Neural progenitor cell (in vitro differentiated cells): ENCODE measurements at regions not wholly inside any gene's neighbourhood (a gene's known extent, or its start where the extent isn't known, plus 50 kb on each side); places are given as distances from the start of the nearest gene placed in this dataset.

Source experiments
- EZH2 ChIP-seq: fragments of 200-600 bp; sonication (generic); IDR thresholded peaks from 2 replicates; pipeline ENCODE4 v1.6.1; 2017; ENCODE audit warnings: antibody characterized with exemption, mild to moderate bottlenecking, moderate library complexity
- TF ChIP-seq, protein P1 (sequence below): fragments of 200-600 bp; sonication (generic); IDR thresholded peaks from 2 replicates; pipeline ENCODE4 v1.5.1; 2017; ENCODE audit warnings: antibody characterized with exemption, mild to moderate bottlenecking

DNA sequence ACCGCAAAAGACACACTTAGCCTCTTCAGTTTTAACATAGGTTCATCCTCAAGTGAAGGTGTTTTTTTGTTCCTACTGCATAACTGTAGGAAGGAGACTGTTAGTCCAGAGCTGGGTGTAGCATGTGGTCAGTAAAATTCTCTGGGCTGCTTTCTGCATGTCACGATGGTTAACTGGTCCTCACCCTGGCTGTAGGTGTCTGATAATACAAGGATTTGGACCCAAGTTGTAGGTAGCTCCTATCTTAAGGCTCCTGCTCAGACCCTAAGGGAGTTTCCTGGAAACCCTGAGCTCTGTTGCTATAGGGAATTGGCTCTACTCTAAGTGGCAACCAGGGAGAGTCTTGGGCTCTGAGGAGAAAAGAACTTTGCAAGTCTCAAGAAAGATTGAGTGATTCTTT is 112.9 kb downstream of the SAMD9 start:
- TF ChIP-seq, protein P1, sequence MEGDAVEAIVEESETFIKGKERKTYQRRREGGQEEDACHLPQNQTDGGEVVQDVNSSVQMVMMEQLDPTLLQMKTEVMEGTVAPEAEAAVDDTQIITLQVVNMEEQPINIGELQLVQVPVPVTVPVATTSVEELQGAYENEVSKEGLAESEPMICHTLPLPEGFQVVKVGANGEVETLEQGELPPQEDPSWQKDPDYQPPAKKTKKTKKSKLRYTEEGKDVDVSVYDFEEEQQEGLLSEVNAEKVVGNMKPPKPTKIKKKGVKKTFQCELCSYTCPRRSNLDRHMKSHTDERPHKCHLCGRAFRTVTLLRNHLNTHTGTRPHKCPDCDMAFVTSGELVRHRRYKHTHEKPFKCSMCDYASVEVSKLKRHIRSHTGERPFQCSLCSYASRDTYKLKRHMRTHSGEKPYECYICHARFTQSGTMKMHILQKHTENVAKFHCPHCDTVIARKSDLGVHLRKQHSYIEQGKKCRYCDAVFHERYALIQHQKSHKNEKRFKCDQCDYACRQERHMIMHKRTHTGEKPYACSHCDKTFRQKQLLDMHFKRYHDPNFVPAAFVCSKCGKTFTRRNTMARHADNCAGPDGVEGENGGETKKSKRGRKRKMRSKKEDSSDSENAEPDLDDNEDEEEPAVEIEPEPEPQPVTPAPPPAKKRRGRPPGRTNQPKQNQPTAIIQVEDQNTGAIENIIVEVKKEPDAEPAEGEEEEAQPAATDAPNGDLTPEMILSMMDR = no peak
- TF ChIP-seq EZH2 = no peak
